ENCODE measurements at regions not wholly inside any gene's neighbourhood (a gene's known extent, or its start where the extent isn't known, plus 50 kb on each side); places are given as distances from the start of the nearest gene placed in this dataset.

GRCh38 chr3:151995091-151995490, 121.6 kb downstream of the SUCNR1 start (continued):
- TF ChIP-seq ATF3 (IDR thresholded peaks at IDR 0.05) = no peak
- no peak for TF ChIP-seq TAF1 (conservative IDR thresholded peaks at IDR 0.05)
- no peak for TF ChIP-seq FOXA1 (IDR thresholded peaks at IDR 0.05)
- TF ChIP-seq, protein P1, sequence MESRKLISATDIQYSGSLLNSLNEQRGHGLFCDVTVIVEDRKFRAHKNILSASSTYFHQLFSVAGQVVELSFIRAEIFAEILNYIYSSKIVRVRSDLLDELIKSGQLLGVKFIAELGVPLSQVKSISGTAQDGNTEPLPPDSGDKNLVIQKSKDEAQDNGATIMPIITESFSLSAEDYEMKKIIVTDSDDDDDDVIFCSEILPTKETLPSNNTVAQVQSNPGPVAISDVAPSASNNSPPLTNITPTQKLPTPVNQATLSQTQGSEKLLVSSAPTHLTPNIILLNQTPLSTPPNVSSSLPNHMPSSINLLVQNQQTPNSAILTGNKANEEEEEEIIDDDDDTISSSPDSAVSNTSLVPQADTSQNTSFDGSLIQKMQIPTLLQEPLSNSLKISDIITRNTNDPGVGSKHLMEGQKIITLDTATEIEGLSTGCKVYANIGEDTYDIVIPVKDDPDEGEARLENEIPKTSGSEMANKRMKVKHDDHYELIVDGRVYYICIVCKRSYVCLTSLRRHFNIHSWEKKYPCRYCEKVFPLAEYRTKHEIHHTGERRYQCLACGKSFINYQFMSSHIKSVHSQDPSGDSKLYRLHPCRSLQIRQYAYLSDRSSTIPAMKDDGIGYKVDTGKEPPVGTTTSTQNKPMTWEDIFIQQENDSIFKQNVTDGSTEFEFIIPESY (IDR thresholded peaks at IDR 0.05) = no peak
- no peak for TF ChIP-seq HNF4G (IDR thresholded peaks at IDR 0.05)

DNA sequence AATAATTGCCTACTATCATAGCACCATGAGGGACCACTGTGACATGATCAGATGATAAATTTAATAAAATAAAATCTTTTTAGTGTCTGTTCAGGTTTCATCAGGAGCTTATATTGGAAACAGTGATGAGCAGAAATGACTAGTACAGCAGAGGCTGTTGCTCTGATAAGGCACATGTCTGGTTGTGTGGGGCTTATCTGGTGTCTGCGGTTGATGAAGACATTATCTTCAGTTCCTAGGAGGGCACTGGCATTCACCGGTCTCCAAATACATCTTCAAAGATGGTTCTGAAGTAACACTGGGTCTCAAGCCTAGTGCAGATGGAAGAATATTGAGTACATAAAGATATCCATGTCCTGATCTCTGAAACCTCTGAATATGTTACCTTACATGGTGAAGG, 125.3 kb downstream of the SUCNR1 start:
- no peaks in the 10 kb centered on the region for H3K27me3 ChIP-seq (ENCODE audit: control insufficient read depth in 4 of 4, insufficient read depth in 4 of 4, low read length in 3 of 4)
- no peak for DNase-seq (ENCODE audit: low spot score)
- TF ChIP-seq TAF1 (conservative IDR thresholded peaks at IDR 0.05) = no peak
- no peak for TF ChIP-seq NR2F2 (IDR thresholded peaks at IDR 0.05)
- no peak for TF ChIP-seq GABPA (IDR thresholded peaks at IDR 0.05 in 1 of 2, conservative IDR thresholded peaks at IDR 0.05 in 1 of 2)
- TF ChIP-seq, protein P2, sequence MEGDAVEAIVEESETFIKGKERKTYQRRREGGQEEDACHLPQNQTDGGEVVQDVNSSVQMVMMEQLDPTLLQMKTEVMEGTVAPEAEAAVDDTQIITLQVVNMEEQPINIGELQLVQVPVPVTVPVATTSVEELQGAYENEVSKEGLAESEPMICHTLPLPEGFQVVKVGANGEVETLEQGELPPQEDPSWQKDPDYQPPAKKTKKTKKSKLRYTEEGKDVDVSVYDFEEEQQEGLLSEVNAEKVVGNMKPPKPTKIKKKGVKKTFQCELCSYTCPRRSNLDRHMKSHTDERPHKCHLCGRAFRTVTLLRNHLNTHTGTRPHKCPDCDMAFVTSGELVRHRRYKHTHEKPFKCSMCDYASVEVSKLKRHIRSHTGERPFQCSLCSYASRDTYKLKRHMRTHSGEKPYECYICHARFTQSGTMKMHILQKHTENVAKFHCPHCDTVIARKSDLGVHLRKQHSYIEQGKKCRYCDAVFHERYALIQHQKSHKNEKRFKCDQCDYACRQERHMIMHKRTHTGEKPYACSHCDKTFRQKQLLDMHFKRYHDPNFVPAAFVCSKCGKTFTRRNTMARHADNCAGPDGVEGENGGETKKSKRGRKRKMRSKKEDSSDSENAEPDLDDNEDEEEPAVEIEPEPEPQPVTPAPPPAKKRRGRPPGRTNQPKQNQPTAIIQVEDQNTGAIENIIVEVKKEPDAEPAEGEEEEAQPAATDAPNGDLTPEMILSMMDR (IDR thresholded peaks at IDR 0.05; ENCODE audit: low read depth, low read length, missing input control) = no peak
- no peak for TF ChIP-seq YY1 (IDR thresholded peaks at IDR 0.05)
- TF ChIP-seq, protein P3, sequence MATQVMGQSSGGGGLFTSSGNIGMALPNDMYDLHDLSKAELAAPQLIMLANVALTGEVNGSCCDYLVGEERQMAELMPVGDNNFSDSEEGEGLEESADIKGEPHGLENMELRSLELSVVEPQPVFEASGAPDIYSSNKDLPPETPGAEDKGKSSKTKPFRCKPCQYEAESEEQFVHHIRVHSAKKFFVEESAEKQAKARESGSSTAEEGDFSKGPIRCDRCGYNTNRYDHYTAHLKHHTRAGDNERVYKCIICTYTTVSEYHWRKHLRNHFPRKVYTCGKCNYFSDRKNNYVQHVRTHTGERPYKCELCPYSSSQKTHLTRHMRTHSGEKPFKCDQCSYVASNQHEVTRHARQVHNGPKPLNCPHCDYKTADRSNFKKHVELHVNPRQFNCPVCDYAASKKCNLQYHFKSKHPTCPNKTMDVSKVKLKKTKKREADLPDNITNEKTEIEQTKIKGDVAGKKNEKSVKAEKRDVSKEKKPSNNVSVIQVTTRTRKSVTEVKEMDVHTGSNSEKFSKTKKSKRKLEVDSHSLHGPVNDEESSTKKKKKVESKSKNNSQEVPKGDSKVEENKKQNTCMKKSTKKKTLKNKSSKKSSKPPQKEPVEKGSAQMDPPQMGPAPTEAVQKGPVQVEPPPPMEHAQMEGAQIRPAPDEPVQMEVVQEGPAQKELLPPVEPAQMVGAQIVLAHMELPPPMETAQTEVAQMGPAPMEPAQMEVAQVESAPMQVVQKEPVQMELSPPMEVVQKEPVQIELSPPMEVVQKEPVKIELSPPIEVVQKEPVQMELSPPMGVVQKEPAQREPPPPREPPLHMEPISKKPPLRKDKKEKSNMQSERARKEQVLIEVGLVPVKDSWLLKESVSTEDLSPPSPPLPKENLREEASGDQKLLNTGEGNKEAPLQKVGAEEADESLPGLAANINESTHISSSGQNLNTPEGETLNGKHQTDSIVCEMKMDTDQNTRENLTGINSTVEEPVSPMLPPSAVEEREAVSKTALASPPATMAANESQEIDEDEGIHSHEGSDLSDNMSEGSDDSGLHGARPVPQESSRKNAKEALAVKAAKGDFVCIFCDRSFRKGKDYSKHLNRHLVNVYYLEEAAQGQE (IDR thresholded peaks at IDR 0.05) = no peak
- TF ChIP-seq HNF4A (conservative IDR thresholded peaks at IDR 0.05) = no peak
- TF ChIP-seq FOXA2 (IDR thresholded peaks at IDR 0.05) = no peak
- TF ChIP-seq, protein P4, sequence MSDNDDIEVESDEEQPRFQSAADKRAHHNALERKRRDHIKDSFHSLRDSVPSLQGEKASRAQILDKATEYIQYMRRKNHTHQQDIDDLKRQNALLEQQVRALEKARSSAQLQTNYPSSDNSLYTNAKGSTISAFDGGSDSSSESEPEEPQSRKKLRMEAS (IDR thresholded peaks at IDR 0.05) = no peak

DNA sequence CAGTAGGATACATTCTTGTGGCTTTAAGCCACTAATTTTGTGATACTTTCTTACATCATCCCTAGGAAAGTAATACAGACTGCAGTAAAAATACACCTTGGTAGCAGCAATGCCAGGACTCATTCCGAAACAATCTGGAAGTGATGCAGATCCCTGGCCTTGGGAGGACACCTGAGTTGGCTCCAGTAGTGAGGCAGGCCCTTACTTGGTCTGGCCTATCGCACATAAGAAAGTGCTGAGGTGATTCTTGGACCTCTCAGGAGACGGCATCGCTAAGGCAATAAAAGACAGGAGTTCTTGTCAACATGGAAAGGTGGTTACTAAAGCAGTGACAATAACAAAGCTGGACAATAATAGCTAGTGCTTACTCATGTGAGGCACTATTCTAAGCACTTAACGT, 126.5 kb downstream of the SUCNR1 start:
- H3K9me3 ChIP-seq (ENCODE audit: control insufficient read depth in 4 of 4, low read length in 3 of 4) = no peaks in the 10 kb centered on the region
- H3K4me3 ChIP-seq (ENCODE audit: low read depth in 1 of 3, low read length in 3 of 3) = no peak overlapping the region
- H3K27ac ChIP-seq (ENCODE audit: low read depth in 1 of 2, low read length in 2 of 2) = no peak overlapping the region
- TF ChIP-seq JUND (IDR thresholded peaks at IDR 0.05) (no peak), GABPA (IDR thresholded peaks at IDR 0.05 in 1 of 2, conservative IDR thresholded peaks at IDR 0.05 in 1 of 2) (no peak), ATF3 (IDR thresholded peaks at IDR 0.05) (no peak), EGR1 (IDR thresholded peaks at IDR 0.05; ENCODE audit: low read depth in 2 of 2) (no peak)
- TF ChIP-seq, protein P1 (IDR thresholded peaks at IDR 0.05) = no peak
- TF ChIP-seq, protein P3 (IDR thresholded peaks at IDR 0.05) = no peak
- no peaks in the 10 kb centered on the region for H3K4me1 ChIP-seq (ENCODE audit: control insufficient read depth in 4 of 4, insufficient read depth in 4 of 4, low read length in 3 of 4)
- no peak for DNase-seq (ENCODE audit: low spot score)
- 93% methylated on average over 5 of the region's 5 CpGs for WGBS
- H3K36me3 ChIP-seq (ENCODE audit: control insufficient read depth in 4 of 4, insufficient read depth in 3 of 4, low read depth in 1 of 4, low read length in 3 of 4) = no peaks in the 10 kb centered on the region
- H3K27me3 ChIP-seq (ENCODE audit: control insufficient read depth in 4 of 4, insufficient read depth in 4 of 4, low read length in 3 of 4) = no peaks in the 10 kb centered on the region
- H3K9ac ChIP-seq (ENCODE audit: low read depth in 1 of 2, low read length in 2 of 2) = no peak overlapping the region

More for the DNA sequence above, 125.3 kb downstream of the SUCNR1 start:
- Histone ChIP-seq H3K9me3 (ENCODE audit: control insufficient read depth in 4 of 4, low read length in 3 of 4) (no peaks in the 10 kb centered on the region), H3K9ac (ENCODE audit: low read depth in 1 of 2, low read length in 2 of 2) (no peak overlapping the region), H3K27ac (ENCODE audit: low read depth in 1 of 2, low read length in 2 of 2) (no peak overlapping the region), H3K4me3 (ENCODE audit: low read depth in 1 of 3, low read length in 3 of 3) (no peak overlapping the region), H3K4me1 (ENCODE audit: control insufficient read depth in 4 of 4, insufficient read depth in 4 of 4, low read length in 3 of 4) (no peaks in the 10 kb centered on the region), H3K36me3 (ENCODE audit: control insufficient read depth in 4 of 4, insufficient read depth in 3 of 4, low read depth in 1 of 4, low read length in 3 of 4) (no peaks in the 10 kb centered on the region)
- 82% methylated on average over 2 of the region's 2 CpGs for WGBS
